ENCODE measurements at regions not wholly inside any gene's neighbourhood (a gene's known extent, or its start where the extent isn't known, plus 50 kb on each side); places are given as distances from the start of the nearest gene placed in this dataset.

DNA sequence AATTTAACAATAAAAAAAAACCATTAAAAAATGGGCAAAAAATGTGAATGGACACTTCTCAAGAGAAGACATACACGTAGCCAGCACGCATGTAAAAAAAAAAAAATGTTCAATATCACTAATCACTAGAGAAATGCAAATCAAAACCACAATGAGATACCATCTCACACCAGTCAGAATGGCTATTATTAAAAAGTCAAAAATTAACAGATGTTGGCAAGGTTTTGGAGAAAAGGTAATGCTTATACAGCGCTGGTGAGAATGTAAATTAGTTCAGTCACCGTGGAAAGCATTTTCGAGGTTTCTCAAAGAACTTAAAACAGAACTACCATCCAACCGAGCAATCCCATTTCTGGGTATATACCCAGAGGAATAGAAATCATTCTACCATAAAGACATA is 1091.5 kb upstream of the B3GALT2 start (continued):
- TF ChIP-seq YBX1 (IDR thresholded peaks at IDR 0.05) (no peak), E2F3 (CRISPR knock-in tag; IDR thresholded peaks at IDR 0.05) (no peak), SAP30 (IDR thresholded peaks at IDR 0.05; ENCODE audit: borderline replicate concordance, insufficient read depth, low read depth, low read length, poor library complexity, severe bottlenecking) (no peak)
- TF ChIP-seq, protein P1, sequence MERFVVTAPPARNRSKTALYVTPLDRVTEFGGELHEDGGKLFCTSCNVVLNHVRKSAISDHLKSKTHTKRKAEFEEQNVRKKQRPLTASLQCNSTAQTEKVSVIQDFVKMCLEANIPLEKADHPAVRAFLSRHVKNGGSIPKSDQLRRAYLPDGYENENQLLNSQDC (CRISPR knock-in tag; IDR thresholded peaks at IDR 0.05): no peak

DNA sequence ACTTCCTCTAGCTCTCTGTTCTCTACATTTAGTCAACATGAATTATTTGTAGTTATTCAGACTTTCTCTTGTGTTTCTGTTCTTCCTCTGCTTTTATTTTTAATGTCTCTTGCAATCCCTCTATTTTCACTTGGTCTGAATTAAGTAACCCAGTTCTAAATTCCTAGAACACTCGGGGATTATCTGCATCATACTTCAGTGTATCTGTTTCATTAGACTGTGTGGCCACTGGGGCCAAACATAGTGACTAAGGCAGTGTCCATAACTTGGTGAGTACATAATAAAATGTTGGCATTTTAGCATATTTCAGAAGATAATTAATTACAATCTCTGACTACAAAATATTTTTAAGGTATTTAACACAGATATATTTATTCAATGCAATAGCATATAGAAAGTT is 1087.2 kb upstream of the B3GALT2 start:
- WGBS (ENCODE audit: insufficient coverage, low coverage, missing lambda C conversion rate): 5% methylated on average over 1 of the region's 1 CpG
- ChIA-PET POLR2A (no interaction called here), CTCF (ENCODE audit: low intra/inter-chr PET ratio) (no interaction called here)

More for the DNA sequence above, 1087.2 kb upstream of the B3GALT2 start:
- no peaks in the 10 kb centered on the region for H3K9me3 ChIP-seq (replicated peaks; ENCODE audit: control insufficient read depth, insufficient read depth, low read depth, low read length)
- TF ChIP-seq NFE2 (IDR thresholded peaks at IDR 0.05; ENCODE audit: low read depth): no peak
- TF ChIP-seq, protein P2, sequence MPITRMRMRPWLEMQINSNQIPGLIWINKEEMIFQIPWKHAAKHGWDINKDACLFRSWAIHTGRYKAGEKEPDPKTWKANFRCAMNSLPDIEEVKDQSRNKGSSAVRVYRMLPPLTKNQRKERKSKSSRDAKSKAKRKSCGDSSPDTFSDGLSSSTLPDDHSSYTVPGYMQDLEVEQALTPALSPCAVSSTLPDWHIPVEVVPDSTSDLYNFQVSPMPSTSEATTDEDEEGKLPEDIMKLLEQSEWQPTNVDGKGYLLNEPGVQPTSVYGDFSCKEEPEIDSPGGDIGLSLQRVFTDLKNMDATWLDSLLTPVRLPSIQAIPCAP (CRISPR knock-in tag; IDR thresholded peaks at IDR 0.05; ENCODE audit: borderline replicate concordance): no peak
- TF ChIP-seq DMBX1 (CRISPR knock-in tag; IDR thresholded peaks at IDR 0.05; ENCODE audit: borderline replicate concordance): no peak
- no peak for TF ChIP-seq BRD4 (IDR thresholded peaks at IDR 0.05)
- no peak for TF ChIP-seq MXD1 (CRISPR knock-in tag; IDR thresholded peaks at IDR 0.05; ENCODE audit: borderline replicate concordance, poor library complexity, severe bottlenecking)
- no peak for TF ChIP-seq PURB (CRISPR knock-in tag; IDR thresholded peaks at IDR 0.05; ENCODE audit: low read depth)
- TF ChIP-seq NUFIP1 (IDR thresholded peaks at IDR 0.05; ENCODE audit: partially characterized antibody): no peak
- TF ChIP-seq NCOA4 (IDR thresholded peaks at IDR 0.05; ENCODE audit: partially characterized antibody): no peak
- no peak for TF ChIP-seq ZNF197 (CRISPR knock-in tag; IDR thresholded peaks at IDR 0.05; ENCODE audit: low read depth)
- TF ChIP-seq RB1 (IDR thresholded peaks at IDR 0.05; ENCODE audit: low read depth): no peak
- TF ChIP-seq HES1 (IDR thresholded peaks at IDR 0.05; ENCODE audit: low read depth): no peak
- no peak for TF ChIP-seq ZNF324 (CRISPR knock-in tag; IDR thresholded peaks at IDR 0.05)
- no peak for TF ChIP-seq MCM2 (IDR thresholded peaks at IDR 0.05; ENCODE audit: low read depth)
- no peak for TF ChIP-seq DDX20 (tag; IDR thresholded peaks at IDR 0.05; ENCODE audit: low read depth)
- no peaks in the 10 kb centered on the region for H4K20me1 ChIP-seq (replicated peaks; ENCODE audit: control insufficient read depth, insufficient read depth, low read length)
- H3K9me1 ChIP-seq (ENCODE audit: control insufficient read depth, insufficient read depth, low read length): no peaks in the 10 kb centered on the region
- H3K4me1 ChIP-seq (replicated peaks in 1 of 2; ENCODE audit: control insufficient read depth in 2 of 2, insufficient read depth in 2 of 2, low read length in 2 of 2): no peaks in the 10 kb centered on the region
- H3K36me3 ChIP-seq (ENCODE audit: control insufficient read depth, insufficient read depth, low read length): no peaks in the 10 kb centered on the region
- in situ Hi-C loops (cut with MboI): no loop called here
- H2AFZ ChIP-seq (ENCODE audit: low read depth, low read length): no peak overlapping the region
- DNase-seq (ENCODE audit: extremely low read depth in 1 of 4, low spot score in 3 of 4) (no peak), ATAC-seq (no peak), FAIRE-seq (no peak)
- H3K79me2 ChIP-seq (ENCODE audit: control insufficient read depth, insufficient read depth, low read length): no peaks in the 10 kb centered on the region
- no peak overlapping the region for H3K27ac ChIP-seq (ENCODE audit: extremely low read depth, low read depth, low read length)
- intact Hi-C loops (cut with micrococcal nuclease): no loop called here
- no peak overlapping the region for H3K9ac ChIP-seq (ENCODE audit: insufficient read depth in 1 of 2, low read depth in 2 of 2, low read length in 2 of 2)
- no TSS peak for BruUV-seq (replicated peaks)
- H3K4me2 ChIP-seq (ENCODE audit: insufficient read depth, low read length): no peak overlapping the region
- no peak overlapping the region for H3K4me3 ChIP-seq
- H3K27me3 ChIP-seq (ENCODE audit: control insufficient read depth in 2 of 2, insufficient read depth in 2 of 2, low read length in 2 of 2): no peaks in the 10 kb centered on the region

Measured in K562 (cell line).